ENCODE measurements at regions not wholly inside any gene's neighbourhood (a gene's known extent, or its start where the extent isn't known, plus 50 kb on each side); places are given as distances from the start of the nearest gene placed in this dataset.

GRCh38 chr10:118472415-118473304, 122.8 kb downstream of the PRLHR start:
- DNase-seq (ENCODE audit: low read depth): no peak

DNA sequence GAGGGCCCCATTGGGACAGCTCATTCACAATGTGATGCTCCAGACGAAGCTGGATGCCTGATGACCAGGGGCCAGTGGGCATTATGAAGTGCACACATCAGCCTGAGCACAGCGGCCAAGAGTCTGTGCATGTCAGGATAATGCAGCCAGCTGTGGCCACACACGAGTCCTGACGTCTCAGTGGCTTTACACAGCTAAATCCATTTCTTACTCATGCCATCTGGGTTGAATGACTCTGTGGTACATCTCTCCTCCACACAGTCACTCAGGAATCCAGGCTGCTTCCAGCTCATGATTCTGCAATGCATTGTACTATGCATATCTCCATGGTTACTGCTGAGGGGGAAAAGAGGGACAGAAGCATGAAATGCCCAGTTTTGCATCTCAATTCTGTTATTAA, 123.6 kb downstream of the PRLHR start:
- no peak overlapping the region for H3K4me3 ChIP-seq (ENCODE audit: low read depth, low read length)
- DNase-seq (ENCODE audit: low read depth): no peak
- TF ChIP-seq CTCF (IDR thresholded peaks at IDR 0.05; ENCODE audit: low read depth, low read length, missing control alignments): no peak

More at GRCh38 chr10:118472415-118473304, 122.8 kb downstream of the PRLHR start:
- H3K4me3 ChIP-seq (ENCODE audit: low read depth, low read length): no peak overlapping the region
- no peak for TF ChIP-seq CTCF (IDR thresholded peaks at IDR 0.05; ENCODE audit: low read depth, low read length, missing control alignments)

GRCh38 chr10:118470470-118470869, 125.0 kb downstream of the PRLHR start:
- DNase-seq (ENCODE audit: low read depth): no peak
- H3K4me3 ChIP-seq (ENCODE audit: low read depth, low read length): no peak overlapping the region

DNA sequence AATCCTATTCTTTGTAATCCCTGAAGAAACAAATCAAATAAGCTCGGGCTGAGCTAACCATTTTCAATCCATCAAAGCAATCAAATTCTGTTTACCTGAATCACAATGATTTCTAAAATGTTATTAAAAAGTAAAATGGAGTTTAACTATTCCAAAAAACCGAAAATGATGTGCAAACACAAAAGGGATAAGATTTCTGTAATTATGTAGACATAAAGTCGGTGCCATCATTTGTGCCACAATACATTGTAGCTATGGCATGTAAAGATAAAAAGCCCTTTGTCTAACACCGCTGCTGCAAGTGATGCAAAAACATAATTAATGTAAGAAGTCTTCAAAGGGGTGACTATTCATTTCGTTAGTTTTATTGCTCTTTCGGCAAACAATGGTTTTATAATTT, 125.1 kb upstream of the FAM204A start:
- no peak overlapping the region for H3K4me3 ChIP-seq (ENCODE audit: low read depth, low read length)
- no peak for DNase-seq (ENCODE audit: low read depth)
- TF ChIP-seq CTCF (IDR thresholded peaks at IDR 0.05; ENCODE audit: low read depth, low read length, missing control alignments): no peak

More at GRCh38 chr10:118470470-118470869, 125.0 kb downstream of the PRLHR start:
- TF ChIP-seq CTCF (IDR thresholded peaks at IDR 0.05; ENCODE audit: low read depth, low read length, missing control alignments): no peak

DNA sequence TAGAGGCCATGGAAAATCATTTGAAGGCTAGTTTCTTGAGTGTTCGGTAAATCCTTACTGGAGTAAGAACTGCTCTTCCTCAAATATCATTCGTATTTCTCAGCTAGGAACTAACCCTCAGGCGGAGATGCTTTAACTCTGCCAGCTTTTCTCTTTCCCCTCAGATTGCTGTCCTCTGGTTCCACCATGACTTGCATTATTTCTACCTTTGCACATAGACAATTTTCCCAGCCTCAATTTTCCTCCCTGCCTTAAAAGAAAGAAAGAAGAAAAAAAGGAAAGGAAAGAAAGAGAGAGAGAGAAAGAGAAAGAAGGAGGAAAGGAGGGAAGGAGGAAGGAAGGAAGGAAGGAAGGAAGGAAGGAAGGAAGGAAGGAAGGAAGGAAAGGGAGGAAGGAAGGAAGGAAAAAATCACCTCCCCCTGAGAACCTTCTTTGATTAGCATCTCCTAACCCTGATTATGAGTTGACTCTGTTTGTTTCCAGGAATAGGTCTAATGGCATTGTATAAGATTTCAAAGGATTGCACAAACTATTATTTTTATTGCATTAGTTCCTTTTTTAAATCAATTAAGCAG, 123.3 kb upstream of the FAM204A start:
- DNase-seq (ENCODE audit: low read depth): no peak
- H3K4me3 ChIP-seq (ENCODE audit: low read depth, low read length): no peak overlapping the region
- no peak for TF ChIP-seq CTCF (IDR thresholded peaks at IDR 0.05; ENCODE audit: low read depth, low read length, missing control alignments)

DNA sequence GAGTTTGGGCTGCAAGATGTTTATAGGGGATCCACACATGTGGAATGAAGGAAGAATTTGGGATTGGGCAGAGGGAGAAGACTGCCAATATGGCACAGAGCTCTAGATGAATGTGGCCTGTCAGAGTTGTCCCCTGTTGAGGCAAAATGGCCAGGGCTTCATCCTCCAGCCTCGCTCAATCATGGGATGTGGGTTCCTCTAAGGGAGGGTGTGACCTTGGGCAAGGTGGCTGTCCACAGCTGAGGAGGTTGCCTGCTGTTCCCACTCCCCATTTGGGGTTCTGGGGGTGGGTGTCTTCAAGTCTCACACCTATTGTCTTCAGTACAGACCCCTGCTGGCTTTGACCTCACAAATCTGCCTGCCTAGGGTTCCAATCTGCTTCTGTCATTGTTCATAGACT, 121.6 kb upstream of the FAM204A start:
- no peak for TF ChIP-seq CTCF (IDR thresholded peaks at IDR 0.05; ENCODE audit: low read depth, low read length, missing control alignments)
- DNase-seq (ENCODE audit: low read depth): no peak
- H3K4me3 ChIP-seq (ENCODE audit: low read depth, low read length): no peak overlapping the region

All from GM12864 (cell line).